HepG2 (cell line): ENCODE measurements at regions not wholly inside any gene's neighbourhood (a gene's known extent, or its start where the extent isn't known, plus 50 kb on each side); places are given as distances from the start of the nearest gene placed in this dataset.

Experiments used
- HNRNPH1 ChIP-seq: fragments of 200-400 bp; formaldehyde crosslinking; optimal IDR thresholded peaks from 2 replicates; pipeline ENCODE3; 2017; ENCODE audit warnings: mild to moderate bottlenecking, low read depth, low read length
- MAX ChIP-seq: IDR thresholded peaks from 2 replicates; pipeline ENCODE4 v1.6.1; 2012; ENCODE audit warnings: inconsistent platforms
- SMAD3 ChIP-seq: sonication (generic); formaldehyde crosslinking; IDR thresholded peaks from 2 replicates; pipeline ENCODE4 v1.4.0; 2020; ENCODE audit warnings: missing genetic modification reagents
- SMARCC2 ChIP-seq: fragments of 450-650 bp; IDR thresholded peaks from 2 replicates; pipeline ENCODE4 v1.6.1; 2017; ENCODE audit warnings: antibody characterized with exemption, mild to moderate bottlenecking
- ZBTB1 ChIP-seq: sonication (generic); formaldehyde crosslinking; IDR thresholded peaks from 2 replicates; pipeline ENCODE4 v1.4.0; 2020; ENCODE audit warnings: missing genetic modification reagents, borderline replicate concordance
- ZNF138 ChIP-seq: sonication (generic); formaldehyde crosslinking; IDR thresholded peaks from 2 replicates; pipeline ENCODE4 v1.5.0; 2020; ENCODE audit warnings: mild to moderate bottlenecking, low read depth, missing genetic modification reagents
- ZNF354B ChIP-seq: sonication (generic); formaldehyde crosslinking; IDR thresholded peaks from 2 replicates; pipeline ENCODE4 v1.8.0; 2022; ENCODE audit warnings: mild to moderate bottlenecking, missing genetic modification reagents
- TF ChIP-seq, protein P1 (sequence below): sonication (generic); formaldehyde crosslinking; IDR thresholded peaks from 2 replicates; pipeline ENCODE4 v1.5.0; 2020; ENCODE audit warnings: mild to moderate bottlenecking, missing genetic modification reagents, moderate library complexity
- TF ChIP-seq, protein P2 (sequence below): sonication (generic); formaldehyde crosslinking; IDR thresholded peaks from 2 replicates; pipeline ENCODE4 v1.5.0; 2020; ENCODE audit warnings: mild to moderate bottlenecking, missing genetic modification reagents, borderline replicate concordance
- TF ChIP-seq, protein P3 (sequence below): sonication (generic); formaldehyde crosslinking; IDR thresholded peaks from 2 replicates; pipeline ENCODE4 v1.5.0; 2020; ENCODE audit warnings: mild to moderate bottlenecking, missing genetic modification reagents
- TF ChIP-seq, protein P4 (sequence below): IDR thresholded peaks from 2 replicates; pipeline ENCODE4 v1.6.1; 2016; ENCODE audit warnings: missing genetic modification reagents, missing compliant biosample characterization
- TF ChIP-seq, protein P5 (sequence below), 2 experiments: IDR thresholded peaks; 2 replicates each; pipeline ENCODE4 v1.6.1; 2011 to 2012; ENCODE audit warnings: low read length in 2 of 2, borderline replicate concordance in 1 of 2, low read depth in 1 of 2, mild to moderate bottlenecking in 1 of 2, moderate library complexity in 1 of 2
- TF ChIP-seq, protein P6 (sequence below): sonication (generic); formaldehyde crosslinking; IDR thresholded peaks from 2 replicates; pipeline ENCODE4 v1.8.0; 2022; ENCODE audit warnings: mild to moderate bottlenecking, missing genetic modification reagents, borderline replicate concordance

GRCh38 chr11:27228232-27228905, 134.6 kb downstream of the CCDC34 start:
- TF ChIP-seq ZNF138 (no peak), HNRNPH1 (no peak), SMAD3 (CRISPR knock-in tag) (no peak), ZBTB1 (CRISPR knock-in tag) (no peak), SMARCC2 (no peak), ZNF354B (CRISPR knock-in tag) (no peak), MAX (no peak)
- TF ChIP-seq, protein P1, sequence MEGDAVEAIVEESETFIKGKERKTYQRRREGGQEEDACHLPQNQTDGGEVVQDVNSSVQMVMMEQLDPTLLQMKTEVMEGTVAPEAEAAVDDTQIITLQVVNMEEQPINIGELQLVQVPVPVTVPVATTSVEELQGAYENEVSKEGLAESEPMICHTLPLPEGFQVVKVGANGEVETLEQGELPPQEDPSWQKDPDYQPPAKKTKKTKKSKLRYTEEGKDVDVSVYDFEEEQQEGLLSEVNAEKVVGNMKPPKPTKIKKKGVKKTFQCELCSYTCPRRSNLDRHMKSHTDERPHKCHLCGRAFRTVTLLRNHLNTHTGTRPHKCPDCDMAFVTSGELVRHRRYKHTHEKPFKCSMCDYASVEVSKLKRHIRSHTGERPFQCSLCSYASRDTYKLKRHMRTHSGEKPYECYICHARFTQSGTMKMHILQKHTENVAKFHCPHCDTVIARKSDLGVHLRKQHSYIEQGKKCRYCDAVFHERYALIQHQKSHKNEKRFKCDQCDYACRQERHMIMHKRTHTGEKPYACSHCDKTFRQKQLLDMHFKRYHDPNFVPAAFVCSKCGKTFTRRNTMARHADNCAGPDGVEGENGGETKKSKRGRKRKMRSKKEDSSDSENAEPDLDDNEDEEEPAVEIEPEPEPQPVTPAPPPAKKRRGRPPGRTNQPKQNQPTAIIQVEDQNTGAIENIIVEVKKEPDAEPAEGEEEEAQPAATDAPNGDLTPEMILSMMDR (CRISPR knock-in tag), result no peak
- TF ChIP-seq, protein P2, sequence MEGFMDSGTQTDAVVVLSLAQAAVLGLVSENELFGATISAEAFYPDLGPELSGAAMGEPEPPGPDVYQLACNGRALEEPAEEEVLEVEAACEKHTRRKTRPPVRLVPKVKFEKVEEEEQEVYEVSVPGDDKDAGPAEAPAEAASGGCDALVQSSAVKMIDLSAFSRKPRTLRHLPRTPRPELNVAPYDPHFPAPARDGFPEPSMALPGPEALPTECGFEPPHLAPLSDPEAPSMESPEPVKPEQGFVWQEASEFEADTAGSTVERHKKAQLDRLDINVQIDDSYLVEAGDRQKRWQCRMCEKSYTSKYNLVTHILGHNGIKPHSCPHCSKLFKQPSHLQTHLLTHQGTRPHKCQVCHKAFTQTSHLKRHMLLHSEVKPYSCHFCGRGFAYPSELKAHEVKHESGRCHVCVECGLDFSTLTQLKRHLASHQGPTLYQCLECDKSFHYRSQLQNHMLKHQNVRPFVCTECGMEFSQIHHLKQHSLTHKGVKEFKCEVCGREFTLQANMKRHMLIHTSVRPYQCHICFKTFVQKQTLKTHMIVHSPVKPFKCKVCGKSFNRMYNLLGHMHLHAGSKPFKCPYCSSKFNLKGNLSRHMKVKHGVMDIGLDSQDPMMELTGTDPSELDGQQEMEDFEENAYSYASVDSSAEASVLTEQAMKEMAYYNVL, result no peak
- TF ChIP-seq, protein P3, sequence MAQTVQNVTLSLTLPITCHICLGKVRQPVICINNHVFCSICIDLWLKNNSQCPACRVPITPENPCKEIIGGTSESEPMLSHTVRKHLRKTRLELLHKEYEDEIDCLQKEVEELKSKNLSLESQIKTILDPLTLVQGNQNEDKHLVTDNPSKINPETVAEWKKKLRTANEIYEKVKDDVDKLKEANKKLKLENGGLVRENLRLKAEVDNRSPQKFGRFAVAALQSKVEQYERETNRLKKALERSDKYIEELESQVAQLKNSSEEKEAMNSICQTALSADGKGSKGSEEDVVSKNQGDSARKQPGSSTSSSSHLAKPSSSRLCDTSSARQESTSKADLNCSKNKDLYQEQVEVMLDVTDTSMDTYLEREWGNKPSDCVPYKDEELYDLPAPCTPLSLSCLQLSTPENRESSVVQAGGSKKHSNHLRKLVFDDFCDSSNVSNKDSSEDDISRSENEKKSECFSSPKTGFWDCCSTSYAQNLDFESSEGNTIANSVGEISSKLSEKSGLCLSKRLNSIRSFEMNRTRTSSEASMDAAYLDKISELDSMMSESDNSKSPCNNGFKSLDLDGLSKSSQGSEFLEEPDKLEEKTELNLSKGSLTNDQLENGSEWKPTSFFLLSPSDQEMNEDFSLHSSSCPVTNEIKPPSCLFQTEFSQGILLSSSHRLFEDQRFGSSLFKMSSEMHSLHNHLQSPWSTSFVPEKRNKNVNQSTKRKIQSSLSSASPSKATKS, result no peak
- TF ChIP-seq, protein P4, sequence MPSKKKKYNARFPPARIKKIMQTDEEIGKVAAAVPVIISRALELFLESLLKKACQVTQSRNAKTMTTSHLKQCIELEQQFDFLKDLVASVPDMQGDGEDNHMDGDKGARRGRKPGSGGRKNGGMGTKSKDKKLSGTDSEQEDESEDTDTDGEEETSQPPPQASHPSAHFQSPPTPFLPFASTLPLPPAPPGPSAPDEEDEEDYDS (CRISPR knock-in tag), result no peak
- TF ChIP-seq, protein P5, sequence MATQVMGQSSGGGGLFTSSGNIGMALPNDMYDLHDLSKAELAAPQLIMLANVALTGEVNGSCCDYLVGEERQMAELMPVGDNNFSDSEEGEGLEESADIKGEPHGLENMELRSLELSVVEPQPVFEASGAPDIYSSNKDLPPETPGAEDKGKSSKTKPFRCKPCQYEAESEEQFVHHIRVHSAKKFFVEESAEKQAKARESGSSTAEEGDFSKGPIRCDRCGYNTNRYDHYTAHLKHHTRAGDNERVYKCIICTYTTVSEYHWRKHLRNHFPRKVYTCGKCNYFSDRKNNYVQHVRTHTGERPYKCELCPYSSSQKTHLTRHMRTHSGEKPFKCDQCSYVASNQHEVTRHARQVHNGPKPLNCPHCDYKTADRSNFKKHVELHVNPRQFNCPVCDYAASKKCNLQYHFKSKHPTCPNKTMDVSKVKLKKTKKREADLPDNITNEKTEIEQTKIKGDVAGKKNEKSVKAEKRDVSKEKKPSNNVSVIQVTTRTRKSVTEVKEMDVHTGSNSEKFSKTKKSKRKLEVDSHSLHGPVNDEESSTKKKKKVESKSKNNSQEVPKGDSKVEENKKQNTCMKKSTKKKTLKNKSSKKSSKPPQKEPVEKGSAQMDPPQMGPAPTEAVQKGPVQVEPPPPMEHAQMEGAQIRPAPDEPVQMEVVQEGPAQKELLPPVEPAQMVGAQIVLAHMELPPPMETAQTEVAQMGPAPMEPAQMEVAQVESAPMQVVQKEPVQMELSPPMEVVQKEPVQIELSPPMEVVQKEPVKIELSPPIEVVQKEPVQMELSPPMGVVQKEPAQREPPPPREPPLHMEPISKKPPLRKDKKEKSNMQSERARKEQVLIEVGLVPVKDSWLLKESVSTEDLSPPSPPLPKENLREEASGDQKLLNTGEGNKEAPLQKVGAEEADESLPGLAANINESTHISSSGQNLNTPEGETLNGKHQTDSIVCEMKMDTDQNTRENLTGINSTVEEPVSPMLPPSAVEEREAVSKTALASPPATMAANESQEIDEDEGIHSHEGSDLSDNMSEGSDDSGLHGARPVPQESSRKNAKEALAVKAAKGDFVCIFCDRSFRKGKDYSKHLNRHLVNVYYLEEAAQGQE (IDR thresholded peaks at IDR 0.05; ENCODE audit: borderline replicate concordance in 1 of 2, low read depth in 1 of 2, low read length in 2 of 2), result no peak
- TF ChIP-seq, protein P6, sequence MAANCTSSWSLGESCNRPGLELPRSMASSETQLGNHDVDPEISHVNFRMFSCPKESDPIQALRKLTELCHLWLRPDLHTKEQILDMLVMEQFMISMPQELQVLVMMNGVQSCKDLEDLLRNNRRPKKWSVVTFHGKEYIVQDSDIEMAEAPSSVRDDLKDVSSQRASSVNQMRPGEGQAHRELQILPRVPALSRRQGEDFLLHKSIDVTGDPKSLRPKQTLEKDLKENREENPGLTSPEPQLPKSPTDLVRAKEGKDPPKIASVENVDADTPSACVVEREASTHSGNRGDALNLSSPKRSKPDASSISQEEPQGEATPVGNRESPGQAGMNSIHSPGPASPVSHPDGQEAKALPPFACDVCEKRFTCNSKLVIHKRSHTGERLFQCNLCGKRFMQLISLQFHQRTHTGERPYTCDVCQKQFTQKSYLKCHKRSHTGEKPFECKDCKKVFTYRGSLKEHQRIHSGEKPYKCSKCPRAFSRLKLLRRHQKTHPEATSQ (CRISPR knock-in tag), result no peak
